GM12878 (cell line): ENCODE measurements at regions not wholly inside any gene's neighbourhood (a gene's known extent, or its start where the extent isn't known, plus 50 kb on each side); places are given as distances from the start of the nearest gene placed in this dataset.

ENCODE experiments used
- ATAC-seq: fragments of 200-7000 bp; cut with Tn5 transposase; 3 replicates; pipeline ENCODE4 v1.9.1; 2020; ENCODE audit warnings: mild to moderate bottlenecking, moderate library complexity
- BruUV-seq: library from RNA; stranded (reverse); fragments of 400-500 nt; replicated peaks from 2 replicates; lab custom pipeline; 2021; lab: Mats Ljungman, UMichigan
- CTCF ChIA-PET: fragments of 300-600 bp; sonication (Branson Sonifier 250); formaldehyde crosslinking; extraction: SDS; loops from one replicate; lab custom pipeline; 2021; ENCODE audit warnings: inconsistent platforms; lab: Yijun Ruan, JAX
- POLR2A ChIA-PET: fragments of 350-600 bp; formaldehyde crosslinking; extraction: SDS; loops from one replicate; lab custom pipeline; 2021; ENCODE audit warnings: inconsistent platforms; lab: Charles Lee
- RAD21 ChIA-PET: fragments of 300-600 bp; sonication (Branson Sonifier 250); formaldehyde crosslinking; loops from one replicate; lab custom pipeline; 2023; ENCODE audit warnings: antibody characterized with exemption; ENCODE audit not compliant: unreplicated experiment; lab: Charles Lee
- SMC1A ChIA-PET: fragments of 300-600 bp; sonication (Branson Sonifier 250); formaldehyde crosslinking; loops from one replicate; lab custom pipeline; 2023; ENCODE audit not compliant: unreplicated experiment, uncharacterized antibody; lab: Charles Lee
- DNase-seq: peaks from one replicate; pipeline ENCODE4 v3.0.0-alpha.2; 2011; ENCODE audit warnings: low read depth, low spot score
- FAIRE-seq: peaks from 3 replicates; lab custom pipeline; 2011; peaks lifted over from hg19 to GRCh38; lab: Jason Lieb, UNC
- H2AFZ ChIP-seq: 2 replicates; pipeline ENCODE4 v1.6.0; 2011; ENCODE audit warnings: low read depth, low read length, control low read depth; ENCODE audit not compliant: control insufficient read depth
- H3K27ac ChIP-seq: 2 replicates; pipeline ENCODE4 v1.5.1; 2011; ENCODE audit warnings: control low read depth; ENCODE audit not compliant: control insufficient read depth, insufficient read depth
- H3K27me3 ChIP-seq, 2 experiments: replicated peaks in 1 of 2; 2 replicates each; pipeline versions ENCODE4 v1.6.0 to v1.6.1; 2011; ENCODE audit warnings: low read length in 1 of 2; ENCODE audit not compliant: control insufficient read depth in 2 of 2, insufficient read depth in 2 of 2
- H3K36me3 ChIP-seq, 2 experiments: 2 replicates each; pipeline ENCODE4 v1.5.1; 2011; ENCODE audit warnings: low read length in 1 of 2; ENCODE audit not compliant: control insufficient read depth in 2 of 2, insufficient read depth in 2 of 2
- H3K4me1 ChIP-seq: 2 replicates; pipeline ENCODE4 v1.6.1; 2011; ENCODE audit warnings: mild to moderate bottlenecking, low read length, moderate library complexity, mixed read lengths; ENCODE audit not compliant: control insufficient read depth, insufficient read depth
- H3K4me2 ChIP-seq: 2 replicates; pipeline ENCODE4 v1.6.0; 2011; ENCODE audit warnings: control low read depth; ENCODE audit not compliant: control insufficient read depth, insufficient read depth
- H3K4me3 ChIP-seq: fragments of 200-600 bp; sonication (generic); 2 replicates; pipeline ENCODE4 v1.5.1; 2016
- H3K79me2 ChIP-seq: 2 replicates; pipeline ENCODE4 v1.6.0; 2011; ENCODE audit warnings: low read length; ENCODE audit not compliant: control insufficient read depth, insufficient read depth
- H3K9ac ChIP-seq: 2 replicates; pipeline ENCODE4 v1.8.0; 2011; ENCODE audit warnings: low read length, control low read depth, mixed read lengths; ENCODE audit not compliant: control insufficient read depth, insufficient read depth
- H3K9me3 ChIP-seq: replicated peaks from 3 replicates; pipeline ENCODE4 v1.5.1; 2011; ENCODE audit warnings: mild to moderate bottlenecking, low read length; ENCODE audit not compliant: control insufficient read depth, insufficient read depth
- H4K20me1 ChIP-seq: 2 replicates; pipeline ENCODE4 v1.6.0; 2011; ENCODE audit not compliant: control insufficient read depth, insufficient read depth
- CREM ChIP-seq: IDR thresholded peaks from 2 replicates; pipeline ENCODE4 v1.6.1; 2014; ENCODE audit warnings: antibody characterized with exemption, low read depth
- EED ChIP-seq: sonication (generic); IDR thresholded peaks from 2 replicates; pipeline ENCODE4 v1.6.1; 2016; ENCODE audit warnings: antibody characterized with exemption, low read depth
- HDAC2 ChIP-seq: fragments of 200-600 bp; sonication (generic); IDR thresholded peaks from 2 replicates; pipeline ENCODE4 v1.6.1; 2017
- KDM1A ChIP-seq: fragments of 200-600 bp; sonication (generic); IDR thresholded peaks from 2 replicates; pipeline ENCODE4 v1.6.1; 2016; ENCODE audit warnings: borderline replicate concordance
- NBN ChIP-seq: fragments of 450-650 bp; IDR thresholded peaks from 2 replicates; pipeline ENCODE4 v1.6.1; 2016
- NKRF ChIP-seq: fragments of 450-650 bp; conservative IDR thresholded peaks from 2 replicates; pipeline ENCODE4 v1.6.1; 2017; ENCODE audit warnings: mild to moderate bottlenecking, moderate library complexity
- SIN3A ChIP-seq: IDR thresholded peaks from 2 replicates; pipeline ENCODE4 v1.6.1; 2012; ENCODE audit warnings: low read depth, low read length, improper control_type of control experiment
- SP1 ChIP-seq: IDR thresholded peaks from one replicate; pipeline ENCODE4 v1.6.1; 2011; ENCODE audit warnings: low read depth, low read length
- ZBTB11 ChIP-seq: fragments of 450-650 bp; formaldehyde crosslinking; IDR thresholded peaks from 2 replicates; pipeline ENCODE4 v1.5.0; 2022; ENCODE audit warnings: mild to moderate bottlenecking, missing genetic modification characterization
- ZNF24 ChIP-seq: fragments of 450-650 bp; IDR thresholded peaks from 2 replicates; pipeline ENCODE4 v1.6.1; 2017; ENCODE audit warnings: antibody characterized with exemption, mild to moderate bottlenecking
- WGBS: methylation state at CpG from one replicate; pipeline ENCODE4 v1.1.6; 2016; ENCODE audit warnings: low lambda C conversion rate; ENCODE audit not compliant: insufficient replicate concordance, insufficient coverage; ENCODE audit errors: missing lambda C conversion rate; 5-methylcytosine and 5-hydroxymethylcytosine counted together
- in situ Hi-C: fragments of 300-500 bp; cut with MboI; formaldehyde crosslinking; loops from 9 replicates; pipeline ENCODE4 v1.14.3; 2018; ENCODE audit warnings: mixed read lengths
- intact Hi-C: fragments of 100-400 bp; cut with micrococcal nuclease; formaldehyde crosslinking; loops from one replicate; pipeline ENCODE4 v1.14.2; 2022; ENCODE audit not compliant: unreplicated experiment
- TF ChIP-seq, protein P1 (sequence below): fragments of 150-350 bp; IDR thresholded peaks from 2 replicates; pipeline ENCODE4 v1.6.1; 2014; ENCODE audit warnings: mild to moderate bottlenecking, low read depth, low read length
- TF ChIP-seq, protein P2 (sequence below): fragments of 450-650 bp; IDR thresholded peaks from 2 replicates; pipeline ENCODE4 v1.6.1; 2017; ENCODE audit warnings: mild to moderate bottlenecking, moderate library complexity

DNA sequence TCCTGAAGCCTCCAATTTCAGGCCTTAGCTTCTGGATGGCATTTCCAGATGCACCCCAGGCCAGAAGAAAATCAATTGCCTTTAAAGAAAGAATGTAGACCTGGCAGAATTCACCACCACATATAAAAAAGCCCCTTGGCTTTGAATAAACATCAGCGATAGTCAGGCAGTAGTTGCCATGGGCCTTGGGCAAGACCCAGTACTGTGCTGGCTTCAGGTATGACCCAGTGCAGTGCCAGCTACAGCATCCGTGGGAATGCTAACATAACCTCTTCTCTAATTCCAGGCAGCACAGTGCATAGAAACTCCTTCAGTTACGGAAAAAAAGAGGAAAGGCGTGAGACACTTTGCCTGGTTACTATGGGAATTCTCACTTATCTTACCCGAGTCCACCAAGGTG is 539.6 kb upstream of the LRRTM4 start:
- CTCF ChIA-PET, result no interaction called here
- no TSS peak for BruUV-seq
- TF ChIP-seq KDM1A (no peak), HDAC2 (no peak), NKRF (no peak), SIN3A (no peak), ZNF24 (no peak), CREM (no peak), EED (no peak), SP1 (no peak), NBN (no peak), ZBTB11 (no peak)
- TF ChIP-seq, protein P1, sequence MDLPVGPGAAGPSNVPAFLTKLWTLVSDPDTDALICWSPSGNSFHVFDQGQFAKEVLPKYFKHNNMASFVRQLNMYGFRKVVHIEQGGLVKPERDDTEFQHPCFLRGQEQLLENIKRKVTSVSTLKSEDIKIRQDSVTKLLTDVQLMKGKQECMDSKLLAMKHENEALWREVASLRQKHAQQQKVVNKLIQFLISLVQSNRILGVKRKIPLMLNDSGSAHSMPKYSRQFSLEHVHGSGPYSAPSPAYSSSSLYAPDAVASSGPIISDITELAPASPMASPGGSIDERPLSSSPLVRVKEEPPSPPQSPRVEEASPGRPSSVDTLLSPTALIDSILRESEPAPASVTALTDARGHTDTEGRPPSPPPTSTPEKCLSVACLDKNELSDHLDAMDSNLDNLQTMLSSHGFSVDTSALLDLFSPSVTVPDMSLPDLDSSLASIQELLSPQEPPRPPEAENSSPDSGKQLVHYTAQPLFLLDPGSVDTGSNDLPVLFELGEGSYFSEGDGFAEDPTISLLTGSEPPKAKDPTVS, result no peak
- TF ChIP-seq, protein P2, sequence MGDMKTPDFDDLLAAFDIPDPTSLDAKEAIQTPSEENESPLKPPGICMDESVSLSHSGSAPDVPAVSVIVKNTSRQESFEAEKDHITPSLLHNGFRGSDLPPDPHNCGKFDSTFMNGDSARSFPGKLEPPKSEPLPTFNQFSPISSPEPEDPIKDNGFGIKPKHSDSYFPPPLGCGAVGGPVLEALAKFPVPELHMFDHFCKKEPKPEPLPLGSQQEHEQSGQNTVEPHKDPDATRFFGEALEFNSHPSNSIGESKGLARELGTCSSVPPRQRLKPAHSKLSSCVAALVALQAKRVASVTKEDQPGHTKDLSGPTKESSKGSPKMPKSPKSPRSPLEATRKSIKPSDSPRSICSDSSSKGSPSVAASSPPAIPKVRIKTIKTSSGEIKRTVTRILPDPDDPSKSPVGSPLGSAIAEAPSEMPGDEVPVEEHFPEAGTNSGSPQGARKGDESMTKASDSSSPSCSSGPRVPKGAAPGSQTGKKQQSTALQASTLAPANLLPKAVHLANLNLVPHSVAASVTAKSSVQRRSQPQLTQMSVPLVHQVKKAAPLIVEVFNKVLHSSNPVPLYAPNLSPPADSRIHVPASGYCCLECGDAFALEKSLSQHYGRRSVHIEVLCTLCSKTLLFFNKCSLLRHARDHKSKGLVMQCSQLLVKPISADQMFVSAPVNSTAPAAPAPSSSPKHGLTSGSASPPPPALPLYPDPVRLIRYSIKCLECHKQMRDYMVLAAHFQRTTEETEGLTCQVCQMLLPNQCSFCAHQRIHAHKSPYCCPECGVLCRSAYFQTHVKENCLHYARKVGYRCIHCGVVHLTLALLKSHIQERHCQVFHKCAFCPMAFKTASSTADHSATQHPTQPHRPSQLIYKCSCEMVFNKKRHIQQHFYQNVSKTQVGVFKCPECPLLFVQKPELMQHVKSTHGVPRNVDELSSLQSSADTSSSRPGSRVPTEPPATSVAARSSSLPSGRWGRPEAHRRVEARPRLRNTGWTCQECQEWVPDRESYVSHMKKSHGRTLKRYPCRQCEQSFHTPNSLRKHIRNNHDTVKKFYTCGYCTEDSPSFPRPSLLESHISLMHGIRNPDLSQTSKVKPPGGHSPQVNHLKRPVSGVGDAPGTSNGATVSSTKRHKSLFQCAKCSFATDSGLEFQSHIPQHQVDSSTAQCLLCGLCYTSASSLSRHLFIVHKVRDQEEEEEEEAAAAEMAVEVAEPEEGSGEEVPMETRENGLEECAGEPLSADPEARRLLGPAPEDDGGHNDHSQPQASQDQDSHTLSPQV, result no peak

More for the DNA sequence above, 539.6 kb upstream of the LRRTM4 start:
- in situ Hi-C loops (no loop called here), intact Hi-C loops (no loop called here)
- no peak for FAIRE-seq
- POLR2A ChIA-PET, result no interaction called here
- Histone ChIP-seq H3K79me2 (no peaks in the 10 kb centered on the region), H3K4me2 (no peak overlapping the region), H3K9me3 (no peaks in the 10 kb centered on the region), H4K20me1 (no peaks in the 10 kb centered on the region), H2AFZ (no peak overlapping the region), H3K4me1 (no peaks in the 10 kb centered on the region), H3K9ac (no peak overlapping the region), H3K36me3 (no peaks in the 10 kb centered on the region), H3K4me3 (no peak overlapping the region), H3K27ac (no peak overlapping the region), H3K27me3 (no peaks in the 10 kb centered on the region)
- no peak for ATAC-seq
- SMC1A ChIA-PET, result interaction anchor here (1.1 kb wide), 1 partner anchor 9 kb away, joined by 3 read pairs; no protein-coding TSS in a partner anchor
- DNase-seq, result no peak
- RAD21 ChIA-PET, result no interaction called here
- WGBS, result 47% methylated on average over 5 of the region's 5 CpGs
